GM12865 (cell line): ENCODE measurements at regions not wholly inside any gene's neighbourhood (a gene's known extent, or its start where the extent isn't known, plus 50 kb on each side); places are given as distances from the start of the nearest gene placed in this dataset.
"Not testable (repeated sequence)": the region's sequence is repeated elsewhere in the genome, so short reads cannot be mapped to it uniquely, and the experiment has no call there.

Experiments
- DNase-seq: peaks from one replicate; pipeline ENCODE4 v3.0.0; 2010; ENCODE audit warnings: low read depth
- H3K4me3 ChIP-seq: 2 replicates; pipeline ENCODE4 v1.5.1; 2011; ENCODE audit warnings: mild to moderate bottlenecking, low read depth, low read length, control low read depth
- CTCF ChIP-seq: IDR thresholded peaks from 2 replicates; pipeline ENCODE4 v1.5.1; 2011; ENCODE audit warnings: low read length, control low read depth, low read depth, inconsistent platforms; ENCODE audit not compliant: insufficient read depth; ENCODE audit errors: missing control alignments

GRCh38 chr4:34466411-34466810 is 1777.9 kb downstream of the ARAP2 start:
- TF ChIP-seq CTCF, result no peak
- no peak overlapping the region for H3K4me3 ChIP-seq
- DNase-seq, result no peak

- DNase-seq, result no peak
- TF ChIP-seq CTCF, result no peak
- no peak overlapping the region for H3K4me3 ChIP-seq
Measured at GRCh38 chr4:34469516-34469915, 1774.8 kb downstream of the ARAP2 start.

- TF ChIP-seq CTCF, result no peak
- DNase-seq, result no peak
- no peak overlapping the region for H3K4me3 ChIP-seq
Measured at GRCh38 chr4:34485252-34485651, 1759.1 kb downstream of the ARAP2 start.

- DNase-seq, result no peak
- no peak overlapping the region for H3K4me3 ChIP-seq
- TF ChIP-seq CTCF, result no peak
Measured at GRCh38 chr4:34486461-34487363, 1757.6 kb downstream of the ARAP2 start.

- TF ChIP-seq CTCF, result no peak
- no peak for DNase-seq
- H3K4me3 ChIP-seq, result no peak overlapping the region
Measured at GRCh38 chr4:34492414-34492813, 1751.9 kb downstream of the ARAP2 start.

GRCh38 chr4:34502086-34502485 is 1742.2 kb downstream of the ARAP2 start:
- TF ChIP-seq CTCF, result no peak
- DNase-seq, result no peak
- H3K4me3 ChIP-seq, result no peak overlapping the region

- DNase-seq, H3K4me3 ChIP-seq: not testable (repeated sequence)
Measured at GRCh38 chr4:34504731-34505130, 1739.6 kb downstream of the ARAP2 start.

- not testable (repeated sequence) for DNase-seq, H3K4me3 ChIP-seq
Measured at GRCh38 chr4:34506511-34507092, 1737.7 kb downstream of the ARAP2 start.
